ENCODE measurements at regions not wholly inside any gene's neighbourhood (a gene's known extent, or its start where the extent isn't known, plus 50 kb on each side); places are given as distances from the start of the nearest gene placed in this dataset.

GRCh38 chr21:26709090-26709489 lies 136.0 kb upstream of the CYYR1 start:
- ChIA-PET POLR2A (ENCODE audit: partially characterized antibody) (interaction anchor here (1.6 kb wide), 1 partner anchor 136 kb away, joined by 3 read pairs; no protein-coding TSS in a partner anchor), CTCF (ENCODE audit: partially characterized antibody) (interaction anchor here (0.6 to 3.1 kb wide), 3 partner anchors 8 to 1831 kb away, joined by 4 to 16 read pairs (median 5); no protein-coding TSS in a partner anchor)
- H3K23ac ChIP-seq (ENCODE audit: insufficient read length), result no peak overlapping the region
- H3K14ac ChIP-seq (ENCODE audit: insufficient read length), result no peak overlapping the region
- H3K4me2 ChIP-seq (ENCODE audit: insufficient read depth in 1 of 2, low read depth in 2 of 2, low read length in 2 of 2), result no peak overlapping the region
- H3K9me3 ChIP-seq (ENCODE audit: insufficient read depth in 2 of 2, low read depth in 1 of 2, low read length in 1 of 2), result no peaks in the 10 kb centered on the region
- H3K79me1 ChIP-seq (ENCODE audit: low read depth, low read length), result no peaks in the 10 kb centered on the region
- no peaks in the 10 kb centered on the region for H4K20me1 ChIP-seq (replicated peaks in 1 of 2; ENCODE audit: control insufficient read depth in 1 of 2, insufficient read depth in 2 of 2, low read length in 2 of 2)
- no peaks in the 10 kb centered on the region for H3K36me3 ChIP-seq (ENCODE audit: control insufficient read depth in 2 of 4, insufficient read depth in 4 of 4, low read length in 3 of 4)
- no peaks in the 10 kb centered on the region; the same call in 1 of the 2 replicates for H3K23me2 ChIP-seq (ENCODE audit: low read depth, low read length)
- no peak overlapping the region for H2BK15ac ChIP-seq (ENCODE audit: low read length)
- H2BK20ac ChIP-seq (ENCODE audit: low read length), result no peak overlapping the region
- no peak overlapping the region for H2AK5ac ChIP-seq (ENCODE audit: low read depth, low read length)
- no peak overlapping the region for H2AFZ ChIP-seq (ENCODE audit: low read length)
- no peak overlapping the region for H3K9ac ChIP-seq (replicated peaks in 1 of 4; ENCODE audit: extremely low read depth in 1 of 4, low read depth in 3 of 4, low read length in 3 of 4)
- no peak overlapping the region for H3K4me3 ChIP-seq (ENCODE audit: extremely low read depth in 1 of 4, insufficient read depth in 2 of 4, low read depth in 3 of 4, low read length in 4 of 4)
- no peak overlapping the region for H3K4ac ChIP-seq (replicated peaks; ENCODE audit: insufficient read length, low read depth, low read length)
- H3K79me2 ChIP-seq (ENCODE audit: control insufficient read depth in 1 of 2, insufficient read depth in 2 of 2, low read length in 2 of 2), result no peaks in the 10 kb centered on the region
- H4K8ac ChIP-seq (ENCODE audit: extremely low read depth, insufficient read depth, low read length), result no peak overlapping the region
- H2BK120ac ChIP-seq (replicated peaks; ENCODE audit: low read depth, low read length), result no peak overlapping the region
- H3K4me1 ChIP-seq (replicated peaks in 1 of 4; ENCODE audit: control insufficient read depth in 3 of 4, insufficient read depth in 4 of 4, low read length in 3 of 4), result peaks cover 0 to 8% (median 1%) of the 10 kb centered on the region in 4 experiments; a peak in 2 of 7 replicates
- H2BK5ac ChIP-seq (ENCODE audit: low read depth, low read length), result no peak overlapping the region
- no peak overlapping the region for H4K5ac ChIP-seq (ENCODE audit: insufficient read length, low read depth, low read length)
- FAIRE-seq (no peak), DNase-seq (ENCODE audit: low read depth in 1 of 2, low spot score in 2 of 2) (no peak)
- no peak overlapping the region for H3K56ac ChIP-seq (replicated peaks; ENCODE audit: insufficient read length, low read depth, low read length)
- no peak overlapping the region for H3K27ac ChIP-seq (ENCODE audit: low read depth, low read length)
- H4K91ac ChIP-seq (replicated peaks; ENCODE audit: insufficient read length, low read length), result no peak overlapping the region
- 90% methylated on average over 7 of the region's 7 CpGs; no CpG with 5 or more reads in 1 of the 2 experiments for WGBS, 2 experiments (ENCODE audit: extremely low coverage in 1 of 2, insufficient coverage in 1 of 2, insufficient read length in 1 of 2, insufficient replicate concordance in 2 of 2, low coverage in 1 of 2, low lambda C conversion rate in 2 of 2, missing lambda C conversion rate in 1 of 2)
- H2BK12ac ChIP-seq (ENCODE audit: low read depth, low read length), result no peak overlapping the region
- TF ChIP-seq BACH1 (IDR thresholded peaks at IDR 0.05; ENCODE audit: low read length) (no peak), RXRA (IDR thresholded peaks at IDR 0.05; ENCODE audit: insufficient read depth, low read depth, low read length) (no peak), TCF12 (IDR thresholded peaks at IDR 0.05; ENCODE audit: low read depth, low read length) (no peak), CHD1 (IDR thresholded peaks at IDR 0.05; ENCODE audit: low read depth, low read length) (no peak), ASH2L (IDR thresholded peaks at IDR 0.05; ENCODE audit: low read length) (no peak), SP2 (IDR thresholded peaks at IDR 0.05; ENCODE audit: low read length) (no peak), HDAC2 (IDR thresholded peaks at IDR 0.05; ENCODE audit: borderline replicate concordance in 1 of 2, low read depth in 2 of 2, low read length in 2 of 2) (no peak), SIX5 (IDR thresholded peaks at IDR 0.05; ENCODE audit: low read depth, low read length) (no peak), TBP (IDR thresholded peaks at IDR 0.05; ENCODE audit: low read depth, low read length) (no peak), ATF3 (IDR thresholded peaks at IDR 0.05; ENCODE audit: insufficient read depth, low read depth, low read length) (no peak), CEBPB (IDR thresholded peaks at IDR 0.05; ENCODE audit: low read depth, low read length) (no peak), NANOG (IDR thresholded peaks at IDR 0.05; ENCODE audit: insufficient read depth, low read depth, low read length, poor library complexity, severe bottlenecking) (no peak), JUN (IDR thresholded peaks at IDR 0.05; ENCODE audit: low read depth, low read length) (no peak)
- H3K18ac ChIP-seq (ENCODE audit: extremely low read depth, low read length), result no peak overlapping the region
- no peaks in the 10 kb centered on the region for H3K27me3 ChIP-seq (replicated peaks in 1 of 4; ENCODE audit: control insufficient read depth in 3 of 4, extremely low read depth in 1 of 4, insufficient read depth in 3 of 4, low read length in 3 of 4)

Measured in H1 (cell line).